ENCODE measurements at regions not wholly inside any gene's neighbourhood (a gene's known extent, or its start where the extent isn't known, plus 50 kb on each side); places are given as distances from the start of the nearest gene placed in this dataset.

GRCh38 chr14:66378712-66379505, 107.3 kb upstream of the CCDC196 start:
- TF ChIP-seq CTCF (IDR thresholded peaks at IDR 0.05; ENCODE audit: poor library complexity) (no peak), EZH2phosphoT487 (IDR thresholded peaks at IDR 0.05; ENCODE audit: low read depth, severe bottlenecking, unreplicated experiment) (no peak), EZH2 (IDR thresholded peaks at IDR 0.05; ENCODE audit: borderline replicate concordance) (no peak)

Data from hepatocyte (in vitro differentiated cells).